GM12865 (cell line): ENCODE measurements at regions not wholly inside any gene's neighbourhood (a gene's known extent, or its start where the extent isn't known, plus 50 kb on each side); places are given as distances from the start of the nearest gene placed in this dataset.
"Not testable (repeated sequence)": the region's sequence is repeated elsewhere in the genome, so short reads cannot be mapped to it uniquely, and the experiment has no call there.

ENCODE experiments used
- DNase-seq: peaks from one replicate; pipeline ENCODE4 v3.0.0; 2010; ENCODE audit warnings: low read depth
- H3K4me3 ChIP-seq: 2 replicates; pipeline ENCODE4 v1.5.1; 2011; ENCODE audit warnings: mild to moderate bottlenecking, low read depth, low read length, control low read depth
- CTCF ChIP-seq: IDR thresholded peaks from 2 replicates; pipeline ENCODE4 v1.5.1; 2011; ENCODE audit warnings: low read length, control low read depth, low read depth, inconsistent platforms; ENCODE audit not compliant: insufficient read depth; ENCODE audit errors: missing control alignments

- no peak overlapping the region for H3K4me3 ChIP-seq
- TF ChIP-seq CTCF = no peak
- DNase-seq = no peak
These were observed 133.5 kb upstream of the DAAM1 start for GRCh38 chr14:59055006-59055405.

- TF ChIP-seq CTCF = peak; percentile 73
- peak; percentile 61 for DNase-seq
- H3K4me3 ChIP-seq = no peak overlapping the region
These were observed 132.9 kb upstream of the DAAM1 start for GRCh38 chr14:59055439-59056045.

GRCh38 chr14:59057551-59057950 is 130.9 kb upstream of the DAAM1 start:
- no peak for DNase-seq
- no peak for TF ChIP-seq CTCF
- H3K4me3 ChIP-seq = no peak overlapping the region

- DNase-seq, H3K4me3 ChIP-seq: not testable (repeated sequence)
These were observed 129.7 kb upstream of the DAAM1 start for GRCh38 chr14:59058776-59059175.

- no peak for DNase-seq
- no peak for TF ChIP-seq CTCF
- H3K4me3 ChIP-seq = no peak overlapping the region
These were observed 127.6 kb upstream of the DAAM1 start for GRCh38 chr14:59060841-59061240.

GRCh38 chr14:59061292-59061691 is 127.2 kb upstream of the DAAM1 start:
- TF ChIP-seq CTCF = no peak
- DNase-seq = no peak
- H3K4me3 ChIP-seq = no peak overlapping the region

- DNase-seq = no peak
- TF ChIP-seq CTCF = no peak
- no peak overlapping the region for H3K4me3 ChIP-seq
These were observed 125.2 kb upstream of the DAAM1 start for GRCh38 chr14:59063259-59063658.
